ENCODE measurements at regions not wholly inside any gene's neighbourhood (a gene's known extent, or its start where the extent isn't known, plus 50 kb on each side); places are given as distances from the start of the nearest gene placed in this dataset.

GRCh38 chr12:86496595-86496994 lies 240.4 kb upstream of the MGAT4C start:
- Histone ChIP-seq H3K4me1 (no peaks in the 10 kb centered on the region), H3K27ac (no peak overlapping the region), H3K4me3 (no peak overlapping the region), H3K9ac (ENCODE audit: low read depth in 2 of 2, low read length in 2 of 2) (no peak overlapping the region), H3K36me3 (no peaks in the 10 kb centered on the region), H3K9me3 (no peaks in the 10 kb centered on the region), H3K27me3 (no peaks in the 10 kb centered on the region)
- intact Hi-C loops (cut with DNase I), result no loop called here
- DNase-seq, result no peak
- TF ChIP-seq CTCF (IDR thresholded peaks at IDR 0.05), result no peak

- Histone ChIP-seq H3K9ac (ENCODE audit: low read depth in 2 of 2, low read length in 2 of 2) (no peak overlapping the region), H3K9me3 (no peaks in the 10 kb centered on the region), H3K27me3 (no peaks in the 10 kb centered on the region), H3K4me1 (no peaks in the 10 kb centered on the region), H3K36me3 (no peaks in the 10 kb centered on the region), H3K27ac (no peak overlapping the region), H3K4me3 (no peak overlapping the region)
- no peak for DNase-seq
- intact Hi-C loops (cut with DNase I), result no loop called here
- no peak for TF ChIP-seq CTCF (IDR thresholded peaks at IDR 0.05)
Measured at GRCh38 chr12:86484473-86484872, 228.3 kb upstream of the MGAT4C start.

- Histone ChIP-seq H3K27me3 (no peaks in the 10 kb centered on the region), H3K9me3 (no peaks in the 10 kb centered on the region), H3K27ac (no peak overlapping the region), H3K4me1 (no peaks in the 10 kb centered on the region), H3K4me3 (no peak overlapping the region), H3K9ac (ENCODE audit: low read depth in 2 of 2, low read length in 2 of 2) (no peak overlapping the region), H3K36me3 (no peaks in the 10 kb centered on the region)
- no peak for TF ChIP-seq CTCF (IDR thresholded peaks at IDR 0.05)
- intact Hi-C loops (cut with DNase I), result no loop called here
- no peak for DNase-seq
Measured at GRCh38 chr12:86473231-86473630, 217.0 kb upstream of the MGAT4C start.

GRCh38 chr12:86456776-86457175 lies 200.6 kb upstream of the MGAT4C start:
- Histone ChIP-seq H3K9ac (ENCODE audit: low read depth in 2 of 2, low read length in 2 of 2) (no peak overlapping the region), H3K36me3 (no peaks in the 10 kb centered on the region), H3K4me1 (no peaks in the 10 kb centered on the region), H3K27me3 (no peaks in the 10 kb centered on the region), H3K9me3 (no peaks in the 10 kb centered on the region), H3K27ac (no peak overlapping the region), H3K4me3 (no peak overlapping the region)
- intact Hi-C loops (cut with DNase I), result no loop called here
- TF ChIP-seq CTCF (IDR thresholded peaks at IDR 0.05), result no peak
- no peak for DNase-seq

GRCh38 chr12:86456241-86456640 lies 200.1 kb upstream of the MGAT4C start:
- Histone ChIP-seq H3K9ac (ENCODE audit: low read depth in 2 of 2, low read length in 2 of 2) (no peak overlapping the region), H3K4me3 (no peak overlapping the region), H3K9me3 (no peaks in the 10 kb centered on the region), H3K27me3 (no peaks in the 10 kb centered on the region), H3K36me3 (no peaks in the 10 kb centered on the region), H3K4me1 (no peaks in the 10 kb centered on the region), H3K27ac (no peak overlapping the region)
- DNase-seq, result no peak
- no peak for TF ChIP-seq CTCF (IDR thresholded peaks at IDR 0.05)
- intact Hi-C loops (cut with DNase I), result no loop called here

- DNase-seq, result no peak
- intact Hi-C loops (cut with DNase I), result no loop called here
- Histone ChIP-seq H3K27ac (no peak overlapping the region), H3K27me3 (no peaks in the 10 kb centered on the region), H3K9me3 (no peaks in the 10 kb centered on the region), H3K4me1 (no peaks in the 10 kb centered on the region), H3K36me3 (no peaks in the 10 kb centered on the region), H3K4me3 (no peak overlapping the region), H3K9ac (ENCODE audit: low read depth in 2 of 2, low read length in 2 of 2) (no peak overlapping the region)
- TF ChIP-seq CTCF (IDR thresholded peaks at IDR 0.05), result no peak
Measured at GRCh38 chr12:86445356-86445755, 189.2 kb upstream of the MGAT4C start.
